Endometrium (tissue), 2 donors: ENCODE measurements at regions not wholly inside any gene's neighbourhood (a gene's known extent, or its start where the extent isn't known, plus 50 kb on each side); places are given as distances from the start of the nearest gene placed in this dataset.
"Not testable (repeated sequence)": the region's sequence is repeated elsewhere in the genome, so short reads cannot be mapped to it uniquely, and the experiment has no call there.

Experiments used
- FAIRE-seq: peaks from 2 replicates; lab custom pipeline; 2012; peaks lifted over from hg19 to GRCh38; lab: Jason Lieb, UNC
- donor health status: control.
- donor health status: control.

DNA sequence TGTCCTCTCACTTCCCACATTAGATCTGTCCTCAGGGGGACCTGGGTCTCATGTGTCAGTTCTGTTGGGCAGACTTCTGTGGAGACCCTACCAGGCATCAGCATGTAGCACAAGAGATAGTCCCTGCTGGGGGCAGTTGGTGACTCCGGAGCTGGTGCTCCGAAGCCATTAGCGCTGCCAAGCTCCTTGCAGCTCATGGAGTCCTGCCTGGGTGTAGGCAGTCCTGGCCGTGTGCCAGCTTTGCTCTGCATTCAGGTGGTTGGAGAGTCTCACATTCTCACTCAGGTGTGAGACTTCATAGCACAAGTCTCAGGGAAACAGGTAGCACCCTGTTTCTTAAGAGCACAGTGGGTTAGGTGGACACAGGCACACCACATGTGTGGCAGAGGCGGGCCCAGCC, 202.3 kb downstream of the LIPI start:
- not testable (repeated sequence) for FAIRE-seq

DNA sequence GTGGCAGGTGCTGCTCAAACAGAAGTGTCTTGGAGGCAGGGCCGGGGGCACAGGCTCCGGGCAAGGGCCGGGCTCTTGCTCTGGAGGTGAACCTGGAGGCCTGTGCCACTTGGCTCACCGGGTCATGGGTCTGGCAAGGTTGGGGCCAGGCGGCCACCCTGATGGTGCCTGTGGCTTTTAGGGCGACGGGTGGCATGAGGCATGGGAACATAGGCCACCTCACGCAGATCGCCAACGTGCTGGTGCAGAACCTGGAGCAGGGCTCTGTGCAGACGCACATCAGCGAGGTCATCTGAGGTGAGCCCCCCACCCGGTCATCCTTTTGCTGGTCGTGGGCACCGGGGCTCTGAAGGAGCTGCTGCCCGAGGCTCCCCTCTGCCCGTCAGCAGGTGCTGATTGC, 202.7 kb downstream of the LIPI start:
- not testable (repeated sequence) for FAIRE-seq

DNA sequence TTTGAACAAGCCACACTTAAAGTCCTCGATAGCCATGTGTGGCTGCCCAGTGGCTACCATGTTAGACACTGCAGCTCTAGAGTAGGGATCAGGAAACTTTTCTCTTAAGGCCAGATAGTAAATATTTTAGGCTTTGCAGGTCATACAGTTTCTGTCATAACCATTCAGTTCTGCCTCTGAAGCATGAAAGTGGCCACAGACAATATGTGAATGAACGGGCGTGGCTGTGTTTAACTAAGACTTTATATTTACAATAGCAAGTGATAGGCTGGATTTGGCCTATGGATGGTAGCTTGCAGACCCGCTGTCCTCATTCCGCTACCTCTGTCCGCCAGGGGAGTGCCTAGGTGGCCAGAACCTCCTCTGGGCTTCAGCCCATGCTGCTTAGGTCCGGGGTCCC, 204.6 kb downstream of the LIPI start:
- FAIRE-seq = not testable (repeated sequence)

DNA sequence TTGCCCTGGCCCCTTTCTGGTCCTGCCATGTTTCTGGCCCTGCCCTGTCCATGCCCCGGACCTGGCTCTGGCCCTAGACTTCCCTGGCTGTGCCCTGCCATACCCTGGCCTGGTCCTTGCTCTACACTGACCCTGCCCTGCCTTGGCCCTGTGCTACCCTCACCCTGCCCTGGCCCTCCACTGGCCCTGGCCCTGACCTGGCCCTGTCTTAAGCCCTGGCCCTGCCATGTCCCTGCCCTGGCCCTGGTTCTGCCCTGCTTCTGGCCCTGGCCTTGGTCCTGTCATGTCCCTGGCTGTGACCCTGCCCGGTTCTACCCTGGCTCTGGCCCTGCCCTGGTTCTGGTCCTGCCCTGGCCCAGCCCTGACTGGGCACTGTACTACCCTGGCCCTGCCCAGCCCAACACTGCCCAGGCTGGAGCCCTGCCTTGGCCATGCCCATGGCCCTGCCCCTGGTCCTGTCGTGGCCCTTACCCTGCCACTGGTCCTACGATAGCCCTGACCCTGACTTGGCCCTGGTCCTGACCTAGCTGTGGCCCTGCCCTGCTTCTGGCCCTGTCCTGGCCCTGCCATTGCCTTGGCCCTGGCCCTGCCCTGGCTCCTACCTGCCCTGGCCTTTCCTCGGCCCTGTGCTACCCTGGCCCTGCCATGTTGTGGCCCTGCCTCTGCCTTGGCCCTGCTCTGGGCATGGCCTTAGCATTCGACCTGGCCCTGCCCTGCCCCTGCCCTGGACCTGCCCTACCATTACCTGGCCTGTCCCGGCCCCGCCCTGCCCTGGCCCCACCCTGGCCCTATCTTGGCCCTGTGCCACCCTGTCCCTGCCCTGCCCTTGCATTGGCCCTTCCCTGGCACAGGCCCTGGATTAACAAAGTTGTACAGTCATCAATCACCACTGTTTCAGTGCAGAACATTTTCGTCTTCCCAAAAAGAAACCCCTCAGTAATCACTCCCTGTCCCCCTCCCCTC, 223.5 kb downstream of the LIPI start:
- not testable (repeated sequence) for FAIRE-seq

DNA sequence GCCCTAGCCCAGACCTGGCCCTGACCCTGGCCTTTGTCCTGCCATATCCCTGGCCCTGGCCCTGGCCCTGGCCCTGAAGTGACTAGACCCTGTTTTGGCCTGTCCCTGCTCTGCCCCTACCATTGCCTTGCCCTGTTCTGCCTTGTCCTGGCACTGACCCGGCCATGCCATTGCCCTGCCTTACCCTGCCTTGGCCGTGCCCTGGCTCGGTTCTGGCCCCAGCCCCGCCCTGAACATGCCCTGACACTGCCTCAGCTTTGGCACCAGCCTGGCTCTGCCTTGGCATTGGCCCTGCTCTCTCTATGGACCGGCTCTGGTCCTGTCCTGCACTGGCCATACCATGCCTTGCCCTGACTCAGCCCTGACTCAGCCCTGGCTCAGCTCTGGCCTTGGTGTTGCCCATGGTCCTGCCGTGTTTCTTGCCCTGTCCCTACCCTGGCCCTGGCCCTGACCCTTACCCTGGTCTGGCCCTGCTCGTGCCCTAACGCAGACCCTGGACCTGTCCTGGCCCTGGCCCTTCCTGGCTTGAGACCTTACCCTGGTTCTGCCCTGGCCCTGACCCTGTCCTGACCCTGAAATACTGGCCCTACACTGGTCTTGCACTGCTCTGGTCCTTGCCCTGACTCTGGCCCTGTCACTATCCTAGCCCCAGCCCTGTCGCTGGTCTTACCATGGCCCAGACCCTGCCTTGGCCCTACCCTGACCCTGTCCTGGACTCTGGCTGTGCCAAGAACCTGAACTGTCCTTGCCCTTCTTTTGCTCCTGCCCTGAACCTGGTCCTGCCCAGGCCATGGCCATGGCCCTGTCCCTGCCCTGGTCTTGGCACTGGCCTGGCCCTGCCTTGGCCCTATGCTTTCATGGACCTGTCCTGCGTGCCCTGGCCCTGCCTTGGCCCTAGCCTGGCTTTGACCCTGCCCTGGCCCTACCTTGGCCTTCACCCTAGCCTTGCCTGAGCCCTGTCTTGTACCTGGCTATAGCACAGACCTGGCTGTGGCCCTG, 224.6 kb downstream of the LIPI start:
- not testable (repeated sequence) for FAIRE-seq

DNA sequence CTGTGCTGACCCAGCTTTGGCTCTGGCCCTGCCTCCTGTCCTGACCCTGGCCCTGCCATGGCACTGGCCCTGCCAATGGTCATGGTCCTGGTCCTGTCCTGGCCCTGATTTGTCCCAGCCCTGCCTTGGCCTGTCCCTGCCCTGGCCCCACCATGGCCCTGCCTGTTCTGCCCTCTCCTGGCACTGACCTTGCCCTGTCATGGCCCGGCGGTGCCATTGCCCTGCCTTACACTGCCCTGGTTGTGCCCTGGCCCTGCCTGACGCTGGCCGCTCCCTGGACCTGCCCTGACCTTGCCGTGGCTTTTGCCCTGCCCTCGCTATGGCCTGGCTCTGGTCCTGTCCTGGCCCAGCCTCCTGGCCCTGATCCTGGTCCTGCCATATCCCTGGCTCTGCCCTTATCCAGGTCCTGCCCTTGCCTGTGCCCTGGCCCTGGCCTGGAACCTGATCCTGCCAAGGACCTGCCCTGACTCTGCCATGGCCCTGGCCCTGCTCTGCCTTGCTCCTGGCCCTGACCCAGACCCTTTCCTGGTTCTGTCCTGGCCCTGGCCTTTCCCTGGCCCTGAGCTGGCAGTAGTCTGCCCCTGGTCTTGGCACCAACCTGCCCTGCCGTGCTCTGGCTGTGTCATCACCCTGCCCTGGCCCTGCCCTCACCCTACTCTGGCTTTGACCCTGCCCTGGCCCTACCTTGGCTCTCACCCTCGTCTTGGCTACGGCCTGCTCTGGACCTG, 225.5 kb downstream of the LIPI start:
- FAIRE-seq = not testable (repeated sequence)

DNA sequence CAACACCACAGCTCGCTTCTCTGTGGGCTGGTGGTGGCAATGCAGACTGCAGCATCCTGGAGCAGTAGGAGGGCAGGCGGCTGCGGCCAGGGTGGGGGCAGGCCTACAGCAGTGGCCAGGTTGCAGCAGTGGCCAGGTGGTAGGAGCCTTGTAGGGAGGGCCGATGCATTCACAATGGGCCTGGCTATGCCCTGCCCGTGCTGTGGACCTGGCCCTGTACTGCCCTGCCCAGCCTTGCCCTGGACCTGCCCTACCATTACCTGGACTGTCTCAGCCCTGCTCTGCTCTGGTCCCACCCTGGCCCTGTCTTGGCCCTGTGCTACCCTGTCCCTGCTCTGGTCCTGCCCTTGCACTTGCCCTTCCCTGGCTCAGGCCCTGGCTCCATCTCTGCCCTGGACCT, 226.0 kb downstream of the LIPI start:
- not testable (repeated sequence) for FAIRE-seq

DNA sequence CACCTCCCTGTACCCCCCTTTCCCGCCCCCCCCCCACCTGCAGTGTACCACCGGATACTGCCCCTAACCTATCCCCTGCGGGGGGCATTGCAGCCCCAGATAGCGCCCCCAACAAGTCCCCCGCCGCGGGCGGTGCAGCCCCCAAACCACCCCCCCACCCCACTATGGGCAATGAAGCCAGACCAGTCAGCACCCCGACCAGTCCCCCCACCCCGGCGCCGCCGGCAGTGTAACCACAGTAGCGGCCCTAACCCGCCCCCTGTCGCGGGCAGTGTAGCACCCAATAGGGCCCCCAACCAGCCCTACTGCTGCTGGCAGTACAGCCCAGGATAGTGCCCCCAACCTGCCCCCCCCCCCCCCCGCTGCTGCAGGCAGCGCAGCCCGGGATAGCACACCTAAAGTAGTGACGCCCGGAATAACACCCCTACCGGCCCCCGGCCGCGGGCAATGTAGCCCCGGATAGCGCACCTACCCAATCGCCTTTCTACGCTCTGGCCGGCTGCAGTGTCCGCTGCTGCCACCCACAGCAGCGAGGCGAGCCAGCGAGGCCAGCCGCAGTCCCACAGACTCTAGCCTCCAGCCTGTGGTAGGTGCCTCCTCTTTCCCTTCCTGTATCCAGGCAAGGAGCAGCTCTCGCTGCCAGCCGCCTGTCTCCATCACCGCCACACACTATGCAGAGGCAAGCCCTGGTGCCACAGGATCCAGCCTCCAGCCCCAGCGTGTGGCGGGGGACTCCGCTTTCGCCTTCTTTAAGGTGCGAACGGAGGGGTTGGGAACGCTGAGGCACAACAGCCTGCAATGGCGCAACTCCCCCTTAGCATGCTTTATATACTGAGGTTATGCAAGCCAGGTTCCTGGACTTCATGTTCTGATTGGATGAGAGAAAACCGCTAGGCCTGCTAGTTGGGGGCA, 229.3 kb downstream of the LIPI start:
- FAIRE-seq = not testable (repeated sequence)

DNA sequence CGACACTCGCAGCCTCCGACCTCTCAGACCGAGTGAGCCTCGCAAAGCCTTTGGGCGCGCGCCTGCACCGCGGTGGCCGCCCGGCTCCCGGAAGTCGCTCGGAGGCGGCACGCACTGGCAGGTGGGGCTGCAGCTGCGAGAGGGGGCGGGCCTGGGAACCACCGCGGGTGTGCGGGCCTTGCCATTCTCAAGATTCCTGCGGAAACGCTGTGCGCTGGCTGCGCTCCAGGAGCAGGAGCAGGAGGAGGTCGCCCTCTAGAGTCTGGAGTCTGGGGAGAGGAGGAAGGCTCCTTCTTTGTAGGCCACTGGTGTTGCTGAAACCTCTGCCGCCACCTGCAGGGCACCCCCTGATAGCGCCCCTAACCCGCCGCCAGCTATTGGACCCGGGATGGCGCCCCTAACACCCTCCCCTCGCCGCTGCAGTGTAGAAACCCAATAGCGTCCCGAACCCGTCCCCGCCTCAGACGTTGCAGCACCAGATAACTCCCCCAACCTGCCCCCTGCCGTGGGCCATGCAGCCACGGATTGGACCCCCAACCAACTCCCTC, 230.6 kb downstream of the LIPI start:
- FAIRE-seq = not testable (repeated sequence)

DNA sequence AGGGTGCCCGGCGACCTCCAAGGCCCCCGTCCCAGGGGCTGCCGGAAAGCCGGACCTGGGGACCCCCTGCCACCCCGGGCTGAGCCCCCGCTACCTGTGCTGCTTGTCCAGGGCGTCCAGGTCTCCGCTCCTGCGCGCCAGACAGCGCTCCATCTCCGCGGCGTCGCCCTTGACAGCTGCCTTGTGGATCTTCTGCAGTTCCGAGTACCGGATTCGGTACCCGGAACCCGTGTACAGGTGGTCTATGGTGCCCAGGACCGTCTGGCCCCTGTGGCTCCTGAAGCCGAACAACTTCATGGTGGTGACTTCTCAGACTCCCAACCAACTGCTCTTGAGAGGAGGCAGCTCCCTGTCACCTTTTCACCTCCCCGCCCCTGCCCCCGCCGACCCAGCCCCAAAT, 231.1 kb downstream of the LIPI start:
- not testable (repeated sequence) for FAIRE-seq

DNA sequence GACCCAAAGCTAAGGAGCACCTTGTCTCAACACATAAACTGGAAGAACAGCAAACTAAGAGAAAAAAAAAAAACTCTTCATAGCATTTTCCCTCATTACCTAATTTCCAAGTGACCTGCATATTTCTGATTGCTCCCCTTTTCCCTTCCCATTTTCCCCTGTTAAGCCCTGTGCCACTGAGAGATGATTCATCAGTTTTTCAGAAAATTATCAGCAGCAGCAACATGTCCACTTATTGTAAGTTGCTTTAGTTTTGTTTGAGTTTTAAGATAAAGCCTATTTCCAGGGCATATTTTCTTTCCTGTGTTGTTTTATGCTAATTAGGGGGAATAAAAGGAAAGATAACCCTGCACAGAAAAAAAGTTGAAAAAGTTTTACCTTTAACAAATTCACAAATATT, 236.2 kb downstream of the LIPI start:
- FAIRE-seq = not testable (repeated sequence)

DNA sequence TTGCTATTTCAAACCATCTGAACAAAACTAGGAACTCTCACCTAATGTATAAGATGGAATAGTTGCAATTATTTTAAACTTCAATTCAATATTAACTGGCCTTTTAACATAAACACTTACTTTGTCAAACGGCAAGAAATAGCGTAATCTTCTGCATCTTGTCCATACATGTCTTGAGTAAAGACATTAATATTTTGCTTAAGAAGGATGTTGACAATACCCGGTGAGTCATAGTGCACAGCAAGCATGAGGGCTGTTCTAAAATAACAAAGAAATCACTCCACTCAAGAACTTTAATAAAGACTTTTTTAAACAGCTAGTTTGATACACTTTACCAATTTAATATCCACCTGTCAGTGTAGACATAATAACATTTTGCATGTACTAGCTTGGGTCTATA, 240.9 kb downstream of the LIPI start:
- FAIRE-seq = not testable (repeated sequence)

DNA sequence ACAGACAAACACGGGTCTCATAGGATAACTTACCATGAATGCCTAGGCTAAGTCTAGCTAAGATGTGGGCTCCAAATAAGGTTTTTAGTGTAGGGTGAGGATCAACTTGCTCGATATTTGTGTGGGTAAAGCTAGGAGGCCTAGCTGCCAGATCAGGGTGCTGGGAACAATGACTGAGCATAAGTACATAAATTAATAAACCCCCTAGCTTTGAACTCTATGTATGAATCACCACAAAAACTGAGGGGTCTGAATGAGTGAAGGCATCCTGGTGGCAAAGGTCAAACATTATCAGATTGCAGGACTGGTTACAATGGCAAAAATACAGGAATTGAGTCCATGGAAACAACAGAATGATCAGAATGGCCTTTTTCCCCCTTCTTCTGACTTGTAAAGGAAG, 241.8 kb downstream of the LIPI start:
- FAIRE-seq = not testable (repeated sequence)

DNA sequence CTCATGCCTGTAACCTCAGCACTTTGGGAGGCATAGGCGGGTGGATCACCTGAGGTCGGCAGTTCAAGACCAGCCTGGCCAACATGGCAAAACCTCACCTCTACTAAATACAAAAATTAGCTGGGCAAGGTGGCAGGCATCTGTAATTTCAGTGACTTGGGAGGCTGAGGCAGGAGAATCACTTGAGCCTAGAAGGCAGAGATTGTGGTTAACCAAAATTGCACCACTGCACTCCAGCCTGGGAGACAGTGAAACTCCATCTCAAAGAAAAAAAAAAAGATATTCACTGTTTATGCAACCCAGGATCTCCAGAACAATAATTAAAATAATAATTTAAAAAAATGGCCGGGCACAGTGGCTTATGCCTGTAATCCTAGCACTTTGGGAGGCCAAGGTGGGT, 247.5 kb downstream of the LIPI start:
- FAIRE-seq = not testable (repeated sequence)

DNA sequence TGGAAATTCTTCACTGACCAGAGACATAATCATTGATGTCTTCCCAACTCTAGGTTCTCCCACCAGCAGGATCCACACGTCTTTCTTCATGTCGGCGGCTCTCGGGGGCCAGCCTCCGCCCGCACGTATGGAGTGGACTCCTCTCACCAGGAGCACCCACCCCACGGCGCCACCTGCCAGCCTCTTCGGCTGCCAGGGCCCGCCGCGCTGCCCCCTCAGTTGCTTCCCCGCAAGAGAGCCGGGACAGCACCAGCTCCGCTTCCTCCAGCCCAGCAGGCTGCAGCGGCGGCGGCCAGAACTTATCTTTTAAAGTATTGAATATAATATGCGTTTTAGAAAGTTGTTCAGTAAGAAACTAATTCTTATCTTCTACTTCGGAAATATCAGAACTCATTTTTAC, 273.5 kb downstream of the LIPI start:
- no peak for FAIRE-seq

DNA sequence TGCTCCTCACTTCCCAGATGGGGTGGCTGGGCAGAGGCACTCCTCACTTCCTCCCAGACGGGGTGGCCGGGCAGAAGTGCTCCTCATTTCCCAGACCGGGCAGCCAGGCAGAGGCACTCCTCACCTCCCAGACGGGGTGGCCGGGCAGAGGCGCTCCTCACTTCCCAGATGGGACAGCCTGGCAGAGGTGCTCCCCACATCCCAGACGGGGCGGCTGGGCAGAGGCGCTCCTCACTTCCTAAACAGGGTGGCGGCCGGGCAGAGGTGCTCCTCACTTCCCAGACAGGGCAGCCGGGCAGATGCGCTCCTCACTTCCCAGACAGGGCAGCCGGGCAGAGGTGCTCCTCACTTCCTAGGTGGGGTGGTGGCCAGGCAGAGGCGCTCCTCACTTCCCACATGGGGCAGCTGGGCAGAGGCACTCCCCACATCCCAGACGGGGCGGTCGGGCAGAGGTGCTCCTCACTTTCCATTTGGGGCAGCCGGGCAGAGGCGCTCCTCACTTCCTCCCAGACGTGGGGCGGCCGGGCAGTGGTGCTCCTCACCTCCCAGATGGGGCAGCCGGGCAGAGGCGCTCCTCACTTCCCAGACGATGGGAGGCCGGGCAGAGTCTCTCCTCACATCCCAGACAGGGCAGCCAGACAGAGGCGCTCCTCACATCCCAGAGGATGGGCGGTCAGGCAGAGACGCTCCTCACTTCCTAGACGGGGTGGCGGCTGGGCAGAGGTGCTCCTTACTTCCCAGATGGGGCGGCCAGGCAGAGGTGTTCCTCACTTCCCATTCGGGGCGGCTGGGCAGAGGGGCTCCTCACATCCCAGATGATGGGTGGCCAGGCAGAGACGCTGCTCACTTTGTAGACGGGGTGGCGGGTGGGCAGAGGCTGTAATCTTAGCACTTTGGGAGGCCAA, 274.5 kb downstream of the LIPI start:
- not testable (repeated sequence) for FAIRE-seq

DNA sequence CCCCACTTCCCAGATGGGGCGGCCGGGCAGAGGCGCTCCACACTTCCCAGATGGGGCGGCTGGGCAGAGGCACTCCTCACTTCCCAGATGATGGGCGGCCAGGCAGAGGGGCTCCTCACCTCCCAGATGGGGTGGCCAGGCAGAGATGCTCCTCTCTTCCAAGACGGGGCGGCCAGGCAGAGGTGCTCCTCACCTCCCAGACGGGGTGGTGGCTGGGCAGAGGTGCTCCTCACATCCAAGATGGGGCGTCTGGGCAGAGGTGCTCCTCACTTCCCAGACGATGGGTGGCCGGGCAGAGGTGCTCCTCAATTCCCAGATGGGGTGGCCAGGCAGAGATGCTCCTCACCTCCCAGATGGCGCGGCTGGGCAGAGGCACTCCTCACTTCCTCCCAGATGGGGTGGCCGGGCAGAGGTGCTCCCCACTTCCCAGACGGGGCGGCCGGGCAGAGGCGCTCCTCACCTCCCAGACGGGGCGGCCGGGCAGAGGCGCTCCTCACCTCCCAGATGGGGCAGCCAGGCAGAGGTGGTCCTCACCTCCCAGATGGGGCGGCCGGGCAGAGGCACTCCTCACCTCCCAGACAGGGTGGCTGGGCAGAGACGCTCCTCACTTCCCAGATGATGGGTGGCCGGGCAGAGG, 275.2 kb downstream of the LIPI start:
- not testable (repeated sequence) for FAIRE-seq

DNA sequence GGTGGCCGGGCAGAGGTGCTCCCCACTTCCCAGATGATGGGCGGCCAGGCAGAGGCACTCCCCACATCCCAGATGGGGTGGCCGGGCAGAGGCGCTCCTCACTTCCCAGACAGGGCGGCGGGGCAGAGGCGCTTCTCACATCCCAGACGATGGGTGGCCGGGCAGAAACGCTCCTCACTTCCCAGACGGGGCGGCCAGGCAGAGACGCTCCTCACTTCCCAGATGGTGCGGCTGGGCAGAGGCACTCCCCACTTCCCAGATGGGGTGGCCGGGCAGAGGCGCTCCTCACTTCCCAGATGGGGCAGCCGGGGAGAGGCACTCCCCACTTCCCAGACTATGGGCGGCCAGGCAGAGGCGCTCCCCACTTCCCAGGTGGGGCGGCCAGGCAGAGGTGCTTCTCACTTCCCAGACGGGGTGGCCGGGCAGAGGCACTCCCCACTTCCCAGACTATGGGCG, 275.8 kb downstream of the LIPI start:
- FAIRE-seq = not testable (repeated sequence)

DNA sequence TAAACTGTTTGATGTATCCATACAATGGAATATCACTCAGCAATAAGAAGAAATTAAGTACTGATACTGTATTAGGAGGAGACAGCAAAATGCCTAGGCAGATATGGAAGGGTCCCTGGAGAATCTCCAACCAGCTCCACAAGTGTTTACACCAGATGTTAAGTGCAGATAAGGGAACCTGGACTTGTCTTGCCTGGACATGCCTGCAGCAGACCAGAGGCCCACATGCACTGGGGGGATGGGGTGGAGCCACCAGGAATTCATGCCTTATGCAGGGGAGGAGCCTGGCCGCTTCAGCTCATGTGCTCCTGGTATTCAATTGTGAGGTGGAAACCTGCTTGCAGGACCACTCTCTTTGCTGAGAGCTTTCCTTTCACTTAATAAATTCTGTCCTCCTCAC, 287.6 kb downstream of the LIPI start:
- FAIRE-seq = not testable (repeated sequence)
